GM12891 (cell line): ENCODE measurements at regions not wholly inside any gene's neighbourhood (a gene's known extent, or its start where the extent isn't known, plus 50 kb on each side); places are given as distances from the start of the nearest gene placed in this dataset.

ENCODE experiments used
- POLR2A ChIP-seq: IDR thresholded peaks from 2 replicates; pipeline ENCODE4 v1.6.1; 2011; ENCODE audit warnings: low read depth, low read length, control low read depth
- POLR2AphosphoS5 ChIP-seq: IDR thresholded peaks from 2 replicates; pipeline ENCODE4 v1.6.1; 2011; ENCODE audit warnings: low read depth, low read length, control low read depth
- TAF1 ChIP-seq: IDR thresholded peaks from 2 replicates; pipeline ENCODE4 v1.6.1; 2011; ENCODE audit warnings: low read depth, low read length, control low read depth

GRCh38 chr16:14338969-14339368 is 267.9 kb downstream of the MRTFB start:
- TF ChIP-seq POLR2AphosphoS5 = no peak
- no peak for TF ChIP-seq POLR2A
- TF ChIP-seq TAF1 = no peak
